Testis (tissue), 2 donors: ENCODE measurements at regions not wholly inside any gene's neighbourhood (a gene's known extent, or its start where the extent isn't known, plus 50 kb on each side); places are given as distances from the start of the nearest gene placed in this dataset.

ENCODE experiments used
- CTCF ChIP-seq, 3 experiments: fragments of 450-650 bp in 2 of 3; fragments of 200-600 bp in 1 of 3; sonication (generic) in 1 of 3; IDR thresholded peaks; one replicate each; pipeline ENCODE4 v1.5.1; 2016 to 2019; ENCODE audit warnings: antibody characterized with exemption in 3 of 3, mild to moderate bottlenecking in 2 of 3, moderate library complexity in 1 of 3
- POLR2A ChIP-seq: fragments of 450-650 bp; IDR thresholded peaks from one replicate; pipeline ENCODE4 v1.6.1; 2017; ENCODE audit warnings: antibody characterized with exemption, mild to moderate bottlenecking, moderate library complexity

DNA sequence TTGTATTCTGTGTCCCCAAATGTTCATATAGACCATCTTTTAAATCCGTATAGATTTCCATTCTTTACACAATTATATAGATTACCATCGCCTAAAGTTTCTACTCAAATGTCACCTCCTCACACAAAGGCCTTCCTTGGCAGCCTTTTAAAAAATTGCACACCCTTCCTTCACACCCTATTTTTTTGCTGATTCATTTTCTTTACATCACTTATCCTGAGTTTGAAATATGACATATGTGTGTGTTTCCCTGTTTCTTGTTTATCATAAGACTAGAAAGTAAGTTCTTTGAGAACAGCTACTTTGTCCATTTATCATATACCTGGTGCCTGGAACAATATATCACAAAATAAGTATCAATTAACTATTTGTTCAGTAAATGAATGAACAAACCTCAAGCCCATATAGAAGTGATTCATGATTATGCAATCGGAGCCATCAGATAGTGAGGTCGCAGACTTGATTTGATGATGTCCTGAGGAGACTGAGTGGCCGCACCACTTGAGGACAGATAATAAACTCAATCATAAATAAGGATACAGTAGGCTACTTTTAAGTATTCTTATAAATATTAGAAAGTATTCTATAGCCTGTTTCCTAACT lies 327.4 kb upstream of the ZC3H12C start:
- TF ChIP-seq CTCF (IDR thresholded peaks at IDR 0.05) (no peak), POLR2A (no peak)
